NOMO-1 treated with DMSO at 0.1 percent for 48 hours (cell line): ENCODE measurements at regions not wholly inside any gene's neighbourhood (a gene's known extent, or its start where the extent isn't known, plus 50 kb on each side); places are given as distances from the start of the nearest gene placed in this dataset.
A peak's percentile ranks its signal among the peaks of the same experiment; 100 is the strongest.
"Not testable (repeated sequence)": the region's sequence is repeated elsewhere in the genome, so short reads cannot be mapped to it uniquely, and the experiment has no call there.

Experiments
- DNase-seq: peaks from one replicate; lab custom pipeline; 2025; ENCODE audit not compliant: unreplicated experiment; lab: John Stamatoyannopoulos, UW

GRCh38 chr22:49469896-49470740, 357.6 kb downstream of the BRD1 start:
- DNase-seq: no peak

DNA sequence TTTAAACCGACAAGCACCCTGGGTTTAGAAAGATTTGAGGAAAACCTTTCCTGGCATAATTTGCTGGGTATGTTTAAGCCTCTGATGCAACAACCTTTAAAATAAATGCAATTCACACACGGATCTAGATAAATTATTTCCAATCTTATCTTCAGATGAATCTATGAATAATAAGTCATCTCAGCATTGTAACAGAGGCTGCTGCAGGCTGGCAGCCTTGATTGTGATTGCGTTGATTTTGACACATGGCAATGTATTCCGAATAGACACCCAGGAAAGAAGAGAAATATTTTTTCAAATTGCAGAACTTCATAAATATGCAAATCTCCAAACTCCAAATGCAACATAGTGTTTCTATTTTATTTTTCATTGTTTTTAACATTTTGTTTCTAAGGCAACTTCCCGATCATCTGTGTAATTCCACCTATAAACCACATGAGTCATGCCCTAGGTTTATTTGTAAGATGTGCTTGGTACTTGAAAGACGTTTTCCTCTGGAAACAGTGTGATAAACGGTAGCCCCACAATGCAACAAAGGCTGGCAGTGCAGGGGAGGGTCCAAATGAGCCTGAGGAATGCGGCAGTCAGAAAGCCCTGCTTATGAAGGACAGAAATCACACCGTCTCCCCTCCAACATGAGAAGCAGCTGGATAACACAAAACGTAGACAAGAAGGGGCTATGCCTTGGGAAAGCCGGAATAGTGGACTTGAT, 359.0 kb downstream of the BRD1 start:
- peak; percentile 23 for DNase-seq

- peak; percentile 93 for DNase-seq
Measured at GRCh38 chr22:49466878-49467595, 360.6 kb downstream of the BRD1 start.

DNA sequence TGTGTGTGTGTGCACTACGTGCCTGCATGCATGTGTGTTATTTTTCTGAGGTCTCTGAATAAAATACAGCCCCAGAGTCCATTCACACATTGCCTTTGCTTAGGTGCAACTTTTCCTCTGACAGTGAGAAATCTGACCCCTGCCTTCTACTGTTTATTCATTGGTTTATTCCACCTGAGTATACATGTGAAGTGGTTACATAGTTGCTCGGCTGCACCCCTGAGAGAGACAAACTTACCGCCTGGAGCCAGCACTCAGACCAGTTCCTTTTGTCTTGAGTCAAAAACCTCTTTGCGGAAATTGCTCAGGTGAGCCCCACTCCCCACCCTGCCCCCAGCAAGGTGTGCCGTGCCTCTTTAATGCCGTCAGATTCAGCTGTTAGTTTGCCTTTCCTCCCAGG, 363.6 kb downstream of the BRD1 start:
- DNase-seq: no peak

DNA sequence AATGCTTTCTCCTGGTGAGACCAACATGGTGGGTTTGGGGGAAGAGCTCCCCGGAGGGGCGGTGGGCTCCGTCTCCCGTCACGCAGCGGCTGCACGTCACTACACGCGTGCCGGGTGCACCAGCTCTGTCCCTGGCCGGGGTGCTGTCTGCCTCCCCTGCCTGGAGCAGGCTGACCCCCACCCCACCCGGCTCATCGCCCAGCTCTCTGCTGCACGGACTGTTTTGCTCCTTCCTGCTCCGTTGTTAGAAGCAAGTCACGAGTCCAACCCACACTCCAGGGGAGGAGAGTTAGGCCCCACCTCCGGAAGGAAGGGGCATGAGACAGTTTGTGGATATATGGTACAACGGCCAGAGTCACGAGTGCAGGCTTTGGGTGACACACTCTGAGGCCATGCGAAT, 364.9 kb downstream of the BRD1 start:
- DNase-seq: peak; percentile 69

DNA sequence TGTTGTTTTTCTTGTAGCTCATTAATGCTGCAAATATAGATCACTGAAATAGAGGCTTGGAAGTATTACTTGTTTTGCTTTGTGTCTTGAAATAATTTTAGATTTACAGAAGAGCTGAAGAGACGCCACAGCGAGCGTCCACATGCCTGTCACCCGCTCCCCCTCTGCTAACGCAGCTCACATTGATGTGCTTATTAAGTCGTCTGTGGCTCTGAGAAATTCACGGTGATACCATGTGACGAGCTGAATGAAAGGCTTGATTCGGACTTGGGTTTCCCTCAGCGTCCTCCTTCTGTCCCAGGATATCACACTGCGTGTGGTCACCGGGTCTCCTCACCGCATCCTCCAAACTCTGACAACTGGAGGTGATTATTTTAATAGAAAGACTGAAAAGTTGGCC, 365.4 kb downstream of the BRD1 start:
- no peak for DNase-seq

DNA sequence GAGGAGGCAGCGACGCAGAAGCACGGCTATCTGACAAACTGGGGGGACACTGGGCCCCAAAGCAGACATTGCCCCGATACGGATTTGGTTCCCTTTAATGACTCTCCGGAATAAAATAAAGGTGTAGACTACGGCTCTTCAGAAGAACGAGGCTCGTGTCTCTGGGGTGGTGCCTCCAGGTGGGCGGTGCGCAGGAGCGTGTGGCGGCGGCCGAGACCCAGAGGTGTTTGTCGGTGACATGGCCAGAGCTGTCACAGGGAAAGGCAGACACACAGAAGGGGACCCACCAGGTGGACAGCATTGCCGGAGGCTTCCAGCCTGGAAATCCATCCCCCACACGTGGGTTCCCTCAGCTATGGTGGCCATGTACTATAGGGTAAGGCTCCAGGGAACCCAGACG, 366.0 kb downstream of the BRD1 start:
- DNase-seq: no peak

GRCh38 chr22:49460592-49461281, 366.9 kb downstream of the BRD1 start:
- DNase-seq: no peak

GRCh38 chr22:49460091-49460490, 367.6 kb downstream of the BRD1 start:
- no peak for DNase-seq

DNA sequence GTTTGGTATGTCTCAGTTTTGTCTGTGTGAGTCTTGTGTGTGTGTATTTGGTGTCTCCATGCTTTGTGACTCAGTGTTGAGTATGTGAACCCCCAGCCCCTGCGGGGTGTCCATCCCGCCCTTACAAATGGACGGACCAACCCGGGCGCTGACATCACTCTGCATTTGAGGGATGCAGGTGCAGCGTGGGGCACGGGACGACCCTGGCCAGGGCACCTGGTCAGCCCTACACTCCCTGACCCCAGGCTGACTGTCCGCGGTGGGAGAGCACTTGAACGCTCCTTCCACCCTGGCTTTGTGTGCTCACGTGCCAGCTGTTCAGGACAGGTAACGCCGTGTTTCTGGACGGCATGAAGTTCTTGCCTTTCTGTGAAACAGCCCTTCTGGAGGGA, 369.0 kb downstream of the BRD1 start:
- DNase-seq: no peak

DNA sequence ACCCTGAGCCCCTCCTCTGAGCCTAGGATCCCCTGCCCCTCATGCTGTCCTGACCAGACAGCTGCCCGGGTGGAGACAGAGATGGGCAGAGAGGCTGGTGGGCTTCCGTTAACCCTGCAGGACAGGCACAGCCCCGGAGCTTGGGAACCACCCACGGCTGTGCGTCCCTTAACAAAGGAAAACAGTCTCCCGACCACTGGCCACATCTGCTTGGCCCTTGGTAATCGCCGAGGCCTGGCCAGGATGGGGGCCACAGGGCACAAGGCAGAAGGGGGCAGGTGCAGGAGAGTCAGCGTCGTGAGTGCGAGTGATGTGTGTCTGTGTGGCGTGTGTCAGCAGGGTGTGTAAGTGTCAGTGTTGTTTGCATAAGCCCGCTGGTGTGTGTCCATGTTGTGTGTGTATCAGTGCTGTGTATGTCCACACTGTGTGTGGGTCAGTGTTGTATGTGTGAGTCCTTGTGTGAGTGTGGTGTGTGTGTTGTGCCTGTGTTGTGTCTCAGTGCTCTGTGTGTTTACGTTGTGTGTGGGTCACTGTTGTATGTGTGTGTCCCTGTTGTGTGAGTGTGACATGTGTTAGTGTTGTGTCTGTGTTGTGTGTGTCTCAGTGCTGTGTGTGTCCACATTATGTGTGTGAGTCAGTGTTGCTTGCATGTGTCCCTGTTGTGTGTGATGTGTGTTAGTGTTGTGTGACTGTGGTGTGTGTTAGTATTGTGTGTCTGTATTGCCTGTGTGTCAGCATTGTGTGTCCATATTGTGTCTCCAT, 369.5 kb downstream of the BRD1 start:
- DNase-seq: no peak

GRCh38 chr22:49457146-49457545, 370.5 kb downstream of the BRD1 start:
- DNase-seq: no peak

GRCh38 chr22:49455595-49455994, 372.1 kb downstream of the BRD1 start:
- no peak for DNase-seq

- DNase-seq: no peak
Measured at GRCh38 chr22:49454726-49455125, 372.9 kb downstream of the BRD1 start.

- no peak for DNase-seq
Measured at GRCh38 chr22:49453771-49454170, 373.9 kb downstream of the BRD1 start.

DNA sequence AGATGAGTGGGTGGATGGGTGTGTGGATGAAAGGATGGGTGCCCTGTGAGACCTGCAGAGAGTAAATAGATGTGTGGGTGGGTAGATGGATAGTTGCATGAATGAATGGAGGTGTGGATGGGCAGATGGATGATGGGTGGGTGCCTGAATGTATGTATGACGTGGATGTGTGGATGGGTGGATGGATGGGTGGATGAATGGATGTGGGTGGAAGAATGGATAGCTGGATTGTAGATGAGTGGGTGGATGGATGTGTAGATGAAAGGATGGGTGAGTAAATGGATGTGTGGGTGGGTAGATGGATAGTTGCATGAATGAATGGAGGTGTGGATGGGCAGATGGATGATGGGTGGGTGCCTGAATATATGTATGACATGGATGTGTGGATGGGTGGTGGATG, 374.7 kb downstream of the BRD1 start:
- DNase-seq: not testable (repeated sequence)

DNA sequence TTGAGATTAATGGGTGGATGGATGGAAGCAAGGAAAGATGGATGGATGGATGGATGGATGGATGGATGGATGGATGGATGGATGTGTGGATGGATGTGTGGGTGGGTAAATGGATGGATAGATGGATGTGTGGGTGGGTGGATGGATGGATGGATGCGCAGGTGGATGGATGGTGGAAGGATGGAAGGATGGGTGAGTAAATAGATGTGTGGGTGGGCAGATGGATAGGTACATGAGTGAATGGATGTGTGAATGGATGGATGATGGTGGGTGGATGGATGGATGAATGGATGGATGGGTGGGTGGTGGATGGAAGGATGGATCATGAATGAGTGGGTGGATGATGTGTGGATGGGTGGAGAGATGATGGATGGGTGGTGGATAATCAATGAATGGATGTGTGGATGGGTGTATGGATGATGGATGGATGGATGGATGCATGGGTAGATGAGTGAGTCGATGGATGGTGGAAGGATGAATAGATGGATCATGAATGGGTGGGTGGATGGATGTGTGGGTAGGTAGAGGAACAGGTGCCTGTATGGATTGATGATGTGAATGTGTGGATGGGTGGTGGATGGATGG, 375.2 kb downstream of the BRD1 start:
- no peak for DNase-seq

- DNase-seq: no peak
Measured at GRCh38 chr22:49451070-49451840, 376.4 kb downstream of the BRD1 start.

- DNase-seq: peak; percentile 16
Measured at GRCh38 chr22:49450498-49450897, 377.2 kb downstream of the BRD1 start.
